SU-DHL-6 (cell line): ENCODE measurements at regions not wholly inside any gene's neighbourhood (a gene's known extent, or its start where the extent isn't known, plus 50 kb on each side); places are given as distances from the start of the nearest gene placed in this dataset.
"Not testable (repeated sequence)": the region's sequence is repeated elsewhere in the genome, so short reads cannot be mapped to it uniquely, and the experiment has no call there.

Source experiments
- EZH2phosphoT487 ChIP-seq: fragments of 200-600 bp; sonication (generic), shearing (Covaris generic); conservative IDR thresholded peaks from 2 replicates; pipeline ENCODE4 v1.6.1; 2018; ENCODE audit warnings: mild to moderate bottlenecking, antibody characterized with exemption, low read length, moderate library complexity, mixed read lengths
- TF ChIP-seq, protein P1 (sequence below): fragments of 200-600 bp; sonication (generic); IDR thresholded peaks from one replicate; pipeline ENCODE4 v1.5.1; 2017; ENCODE audit warnings: antibody characterized with exemption, mild to moderate bottlenecking, low read length, moderate library complexity; ENCODE audit not compliant: insufficient read depth, poor library complexity, severe bottlenecking

DNA sequence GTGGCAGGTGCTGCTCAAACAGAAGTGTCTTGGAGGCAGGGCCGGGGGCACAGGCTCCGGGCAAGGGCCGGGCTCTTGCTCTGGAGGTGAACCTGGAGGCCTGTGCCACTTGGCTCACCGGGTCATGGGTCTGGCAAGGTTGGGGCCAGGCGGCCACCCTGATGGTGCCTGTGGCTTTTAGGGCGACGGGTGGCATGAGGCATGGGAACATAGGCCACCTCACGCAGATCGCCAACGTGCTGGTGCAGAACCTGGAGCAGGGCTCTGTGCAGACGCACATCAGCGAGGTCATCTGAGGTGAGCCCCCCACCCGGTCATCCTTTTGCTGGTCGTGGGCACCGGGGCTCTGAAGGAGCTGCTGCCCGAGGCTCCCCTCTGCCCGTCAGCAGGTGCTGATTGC, 202.7 kb downstream of the LIPI start:
- TF ChIP-seq, protein P1, sequence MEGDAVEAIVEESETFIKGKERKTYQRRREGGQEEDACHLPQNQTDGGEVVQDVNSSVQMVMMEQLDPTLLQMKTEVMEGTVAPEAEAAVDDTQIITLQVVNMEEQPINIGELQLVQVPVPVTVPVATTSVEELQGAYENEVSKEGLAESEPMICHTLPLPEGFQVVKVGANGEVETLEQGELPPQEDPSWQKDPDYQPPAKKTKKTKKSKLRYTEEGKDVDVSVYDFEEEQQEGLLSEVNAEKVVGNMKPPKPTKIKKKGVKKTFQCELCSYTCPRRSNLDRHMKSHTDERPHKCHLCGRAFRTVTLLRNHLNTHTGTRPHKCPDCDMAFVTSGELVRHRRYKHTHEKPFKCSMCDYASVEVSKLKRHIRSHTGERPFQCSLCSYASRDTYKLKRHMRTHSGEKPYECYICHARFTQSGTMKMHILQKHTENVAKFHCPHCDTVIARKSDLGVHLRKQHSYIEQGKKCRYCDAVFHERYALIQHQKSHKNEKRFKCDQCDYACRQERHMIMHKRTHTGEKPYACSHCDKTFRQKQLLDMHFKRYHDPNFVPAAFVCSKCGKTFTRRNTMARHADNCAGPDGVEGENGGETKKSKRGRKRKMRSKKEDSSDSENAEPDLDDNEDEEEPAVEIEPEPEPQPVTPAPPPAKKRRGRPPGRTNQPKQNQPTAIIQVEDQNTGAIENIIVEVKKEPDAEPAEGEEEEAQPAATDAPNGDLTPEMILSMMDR: not testable (repeated sequence)
- not testable (repeated sequence) for TF ChIP-seq EZH2phosphoT487
